ENCODE measurements at regions not wholly inside any gene's neighbourhood (a gene's known extent, or its start where the extent isn't known, plus 50 kb on each side); places are given as distances from the start of the nearest gene placed in this dataset.

GRCh38 chr18:56278421-56279003 is 359.9 kb downstream of the TXNL1 start:
- DNase-seq (ENCODE audit: low read depth), result no peak

- DNase-seq (ENCODE audit: low read depth), result no peak
Observed at GRCh38 chr18:56276466-56276865, 361.9 kb downstream of the TXNL1 start.

GRCh38 chr18:56273541-56274219 is 364.7 kb downstream of the TXNL1 start:
- DNase-seq (ENCODE audit: low read depth), result no peak

GRCh38 chr18:56270671-56271250 is 367.6 kb downstream of the TXNL1 start:
- DNase-seq (ENCODE audit: low read depth), result no peak

- DNase-seq (ENCODE audit: low read depth), result no peak
Observed at GRCh38 chr18:56269958-56270357, 368.4 kb downstream of the TXNL1 start.

- no peak for DNase-seq (ENCODE audit: low read depth)
Observed at GRCh38 chr18:56268952-56269351, 369.4 kb downstream of the TXNL1 start.

GRCh38 chr18:56267334-56267733 is 371.1 kb downstream of the TXNL1 start:
- no peak for DNase-seq (ENCODE audit: low read depth)

GRCh38 chr18:56258178-56258577 is 380.2 kb downstream of the TXNL1 start:
- no peak for DNase-seq (ENCODE audit: low read depth)

- DNase-seq (ENCODE audit: low read depth), result no peak
Observed at GRCh38 chr18:56257205-56257604, 381.2 kb downstream of the TXNL1 start.

GRCh38 chr18:56256659-56257058 is 381.7 kb downstream of the TXNL1 start:
- DNase-seq (ENCODE audit: low read depth), result no peak

- no peak for DNase-seq (ENCODE audit: low read depth)
Observed at GRCh38 chr18:56255381-56255780, 383.0 kb downstream of the TXNL1 start.

- DNase-seq (ENCODE audit: low read depth), result no peak
Observed at GRCh38 chr18:56252456-56252855, 385.9 kb downstream of the TXNL1 start.

- no peak for DNase-seq (ENCODE audit: low read depth)
Observed at GRCh38 chr18:56248610-56249235, 389.7 kb downstream of the TXNL1 start.

GRCh38 chr18:56246916-56247315 is 391.5 kb downstream of the TXNL1 start:
- DNase-seq (ENCODE audit: low read depth), result no peak

GRCh38 chr18:56245866-56246580 is 392.4 kb downstream of the TXNL1 start:
- no peak for DNase-seq (ENCODE audit: low read depth)

- no peak for DNase-seq (ENCODE audit: low read depth)
Observed at GRCh38 chr18:56240405-56240804, 398.0 kb downstream of the TXNL1 start.

GRCh38 chr18:56238576-56238975 is 399.8 kb downstream of the TXNL1 start:
- no peak for DNase-seq (ENCODE audit: low read depth)

GRCh38 chr18:56235481-56236013 is 402.8 kb downstream of the TXNL1 start:
- DNase-seq (ENCODE audit: low read depth), result no peak

- DNase-seq (ENCODE audit: low read depth), result no peak
Observed at GRCh38 chr18:56235071-56235470, 403.3 kb downstream of the TXNL1 start.

- no peak for DNase-seq (ENCODE audit: low read depth)
Observed at GRCh38 chr18:56233595-56233994, 404.8 kb downstream of the TXNL1 start.

GRCh38 chr18:56226025-56226424 is 412.4 kb downstream of the TXNL1 start:
- DNase-seq (ENCODE audit: low read depth), result no peak

Data from activated T-cell treated with anti-CD3 and anti-CD28 coated beads for 48 hours (primary cell).